Lower leg skin (tissue), 4 donors: ENCODE measurements at regions not wholly inside any gene's neighbourhood (a gene's known extent, or its start where the extent isn't known, plus 50 kb on each side); places are given as distances from the start of the nearest gene placed in this dataset.
"Not testable (repeated sequence)": the region's sequence is repeated elsewhere in the genome, so short reads cannot be mapped to it uniquely, and the experiment has no call there.

Experiments
- DNase-seq, 2 donors: peaks; one replicate each; pipeline ENCODE4 v3.0.0-alpha.2; 2019; ENCODE audit warnings: low spot score in 2 of 2
- H3K4me3 ChIP-seq: fragments of 200-600 bp; sonication (generic); 2 replicates; pipeline ENCODE4 v1.5.1; 2017; ENCODE audit warnings: mild to moderate bottlenecking, low read depth; ENCODE audit not compliant: poor library complexity, severe bottlenecking
- CTCF ChIP-seq, 3 donors: fragments of 450-650 bp; IDR thresholded peaks; one replicate each; pipeline ENCODE4 v1.5.1; 2016; ENCODE audit warnings: antibody characterized with exemption in 3 of 3, mild to moderate bottlenecking in 3 of 3, moderate library complexity in 2 of 3
- POLR2A ChIP-seq, 2 donors: fragments of 450-650 bp; IDR thresholded peaks; one replicate each; pipeline ENCODE4 v1.6.1; 2016 to 2017; ENCODE audit warnings: antibody characterized with exemption in 2 of 2, mild to moderate bottlenecking in 1 of 2, moderate library complexity in 1 of 2
- WGBS, 2 donors: methylation state at CpG; one replicate each; pipeline ENCODE4 v1.1.5; 2018; 5-methylcytosine and 5-hydroxymethylcytosine counted together
- intact Hi-C: fragments of 100-400 bp; cut with DNase I; formaldehyde crosslinking; loops from one replicate; pipeline ENCODE4 v1.15.0; 2023; ENCODE audit warnings: low total_unique reads

GRCh38 chr5:92309336-92309991, 926.3 kb upstream of the ARRDC3 start:
- DNase-seq = no peak
- no peak overlapping the region for H3K4me3 ChIP-seq
- no peak for TF ChIP-seq CTCF (IDR thresholded peaks at IDR 0.05)
- no peak for TF ChIP-seq POLR2A (IDR thresholded peaks at IDR 0.05)
- intact Hi-C loops = no loop called here

- H3K4me3 ChIP-seq = no peak overlapping the region
- no peak for DNase-seq
- TF ChIP-seq CTCF (IDR thresholded peaks at IDR 0.05) (no peak), POLR2A (IDR thresholded peaks at IDR 0.05) (no peak)
- intact Hi-C loops = no loop called here
Observed at GRCh38 chr5:92308679-92309078, 925.6 kb upstream of the ARRDC3 start.

- WGBS, 2 donors = 91 to 96% methylated on average over 14 to 15 of the region's 15 CpGs
- intact Hi-C loops, DNase-seq, H3K4me3 ChIP-seq: not testable (repeated sequence)
Observed at GRCh38 chr5:92302356-92302755, 919.2 kb upstream of the ARRDC3 start.

GRCh38 chr5:92283521-92283920, 900.4 kb upstream of the ARRDC3 start:
- intact Hi-C loops = no loop called here
- DNase-seq = no peak

GRCh38 chr5:92271750-92272149, 888.6 kb upstream of the ARRDC3 start:
- DNase-seq, intact Hi-C loops, H3K4me3 ChIP-seq: not testable (repeated sequence)
- 58 to 67% methylated on average over 1 of the region's 1 CpG for WGBS, 2 donors

More at GRCh38 chr5:92283521-92283920, 900.4 kb upstream of the ARRDC3 start:
- TF ChIP-seq CTCF (IDR thresholded peaks at IDR 0.05) = no peak
- no peak for TF ChIP-seq POLR2A (IDR thresholded peaks at IDR 0.05)
- no peak overlapping the region for H3K4me3 ChIP-seq
- WGBS, 2 donors = 69 to 93% methylated on average over 2 of the region's 2 CpGs

GRCh38 chr5:92268343-92268742, 885.2 kb upstream of the ARRDC3 start:
- DNase-seq = no peak
- intact Hi-C loops = no loop called here
- TF ChIP-seq CTCF (IDR thresholded peaks at IDR 0.05) (no peak), POLR2A (IDR thresholded peaks at IDR 0.05) (no peak)
- 83 to 91% methylated on average over 6 of the region's 6 CpGs for WGBS, 2 donors
- no peak overlapping the region for H3K4me3 ChIP-seq

- WGBS, 2 donors = 82 to 86% methylated on average over 4 of the region's 4 CpGs
- intact Hi-C loops = no loop called here
- H3K4me3 ChIP-seq = no peak overlapping the region
- TF ChIP-seq POLR2A (IDR thresholded peaks at IDR 0.05) = no peak
- TF ChIP-seq CTCF (IDR thresholded peaks at IDR 0.05) = no peak
- DNase-seq = no peak
Observed at GRCh38 chr5:92267830-92268229, 884.7 kb upstream of the ARRDC3 start.
